Right lobe of liver (tissue), 4 donors: ENCODE measurements at regions not wholly inside any gene's neighbourhood (a gene's known extent, or its start where the extent isn't known, plus 50 kb on each side); places are given as distances from the start of the nearest gene placed in this dataset.

Source experiments
- CTCF ChIP-seq, 4 donors: fragments of 200-600 bp in 3 of 4; fragments of 450-650 bp in 1 of 4; IDR thresholded peaks; one replicate each; pipeline versions ENCODE4 v1.5.1 to v1.8.0; 2016 to 2022; ENCODE audit warnings: antibody characterized with exemption in 4 of 4, mild to moderate bottlenecking in 2 of 4
- POLR2A ChIP-seq: fragments of 450-650 bp; IDR thresholded peaks from one replicate; pipeline ENCODE4 v1.6.1; 2017; ENCODE audit warnings: antibody characterized with exemption, mild to moderate bottlenecking
- donor health status: DM: no; HTN: no; CAD: no.
- donor health status: DM: no; HTN: no; CAD: no.
- donor health status: DM: no; HTN: yes; CAD: no.

GRCh38 chr10:63935705-63936104 lies 414.5 kb downstream of the REEP3 start:
- TF ChIP-seq CTCF (IDR thresholded peaks at IDR 0.05), result peak in 2 of 4 donors; percentile 6 to 7
- TF ChIP-seq POLR2A, result no peak
